ENCODE measurements at regions not wholly inside any gene's neighbourhood (a gene's known extent, or its start where the extent isn't known, plus 50 kb on each side); places are given as distances from the start of the nearest gene placed in this dataset.

DNA sequence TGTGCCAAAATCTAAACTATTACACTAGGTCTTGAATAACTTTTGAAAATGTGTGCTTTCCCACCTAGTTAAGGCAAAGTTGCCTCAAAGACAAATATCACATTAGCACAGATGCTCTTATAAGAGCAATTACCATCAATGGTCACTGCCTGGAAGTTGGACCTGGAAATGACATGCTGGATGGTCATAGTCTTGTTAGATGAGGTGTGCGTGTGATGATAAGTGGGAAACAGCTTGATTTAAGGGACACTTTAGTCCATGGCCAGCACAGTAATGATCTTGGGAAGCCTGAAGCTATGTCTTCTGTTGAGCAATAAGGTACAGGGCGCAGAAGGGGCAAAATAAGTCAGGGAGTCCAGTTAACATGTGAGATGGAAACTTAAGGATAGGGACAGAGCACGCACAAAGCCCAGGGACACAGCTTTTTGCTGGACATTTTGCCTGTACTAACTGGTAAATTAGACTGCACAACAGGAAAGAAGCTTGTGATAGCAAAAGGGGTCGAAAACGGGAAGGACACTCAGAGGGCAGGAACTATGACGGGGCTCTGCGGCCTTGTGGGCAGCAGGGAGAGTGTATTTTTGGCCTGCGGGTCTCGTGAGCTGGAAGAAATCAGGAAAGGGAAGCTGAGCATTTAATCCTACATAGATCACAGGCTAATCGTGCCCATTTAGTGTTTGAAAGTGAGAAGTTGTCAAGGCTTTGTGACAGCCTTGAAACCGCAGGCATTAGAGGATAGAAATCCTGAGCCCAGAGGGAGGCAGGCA is 66.7 kb upstream of the BMP2 start:
- Histone ChIP-seq H2AFZ (ENCODE audit: low read depth, low read length, severe bottlenecking) (no peak overlapping the region), H3K27me3 (ENCODE audit: low read length) (no peaks in the 10 kb centered on the region), H3K36me3 (ENCODE audit: low read length) (no peaks in the 10 kb centered on the region), H3K9me3 (ENCODE audit: insufficient read depth, low read length) (no peaks in the 10 kb centered on the region), H3K4me2 (ENCODE audit: low read depth, low read length, poor library complexity, severe bottlenecking) (no peak overlapping the region), H3K79me2 (ENCODE audit: insufficient read depth, low read length) (no peaks in the 10 kb centered on the region), H3K9me2 (replicated peaks; ENCODE audit: insufficient read depth, low read length) (no peaks in the 10 kb centered on the region), H3F3A (ENCODE audit: insufficient read depth) (no peaks in the 10 kb centered on the region), H3K9ac (ENCODE audit: low read length) (no peak overlapping the region), H4K20me1 (ENCODE audit: low read depth, low read length) (no peaks in the 10 kb centered on the region), H3K27ac (ENCODE audit: low read depth, low read length) (no peak overlapping the region), H3K4me3 (ENCODE audit: insufficient read depth, low read length, poor library complexity, severe bottlenecking) (no peak overlapping the region)
- no peak for TF ChIP-seq EZH2phosphoT487 (conservative IDR thresholded peaks at IDR 0.05; ENCODE audit: low read length)
- TF ChIP-seq, protein P1, sequence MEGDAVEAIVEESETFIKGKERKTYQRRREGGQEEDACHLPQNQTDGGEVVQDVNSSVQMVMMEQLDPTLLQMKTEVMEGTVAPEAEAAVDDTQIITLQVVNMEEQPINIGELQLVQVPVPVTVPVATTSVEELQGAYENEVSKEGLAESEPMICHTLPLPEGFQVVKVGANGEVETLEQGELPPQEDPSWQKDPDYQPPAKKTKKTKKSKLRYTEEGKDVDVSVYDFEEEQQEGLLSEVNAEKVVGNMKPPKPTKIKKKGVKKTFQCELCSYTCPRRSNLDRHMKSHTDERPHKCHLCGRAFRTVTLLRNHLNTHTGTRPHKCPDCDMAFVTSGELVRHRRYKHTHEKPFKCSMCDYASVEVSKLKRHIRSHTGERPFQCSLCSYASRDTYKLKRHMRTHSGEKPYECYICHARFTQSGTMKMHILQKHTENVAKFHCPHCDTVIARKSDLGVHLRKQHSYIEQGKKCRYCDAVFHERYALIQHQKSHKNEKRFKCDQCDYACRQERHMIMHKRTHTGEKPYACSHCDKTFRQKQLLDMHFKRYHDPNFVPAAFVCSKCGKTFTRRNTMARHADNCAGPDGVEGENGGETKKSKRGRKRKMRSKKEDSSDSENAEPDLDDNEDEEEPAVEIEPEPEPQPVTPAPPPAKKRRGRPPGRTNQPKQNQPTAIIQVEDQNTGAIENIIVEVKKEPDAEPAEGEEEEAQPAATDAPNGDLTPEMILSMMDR (IDR thresholded peaks at IDR 0.05; ENCODE audit: insufficient read depth, low read length, poor library complexity, severe bottlenecking), result no peak

DNA sequence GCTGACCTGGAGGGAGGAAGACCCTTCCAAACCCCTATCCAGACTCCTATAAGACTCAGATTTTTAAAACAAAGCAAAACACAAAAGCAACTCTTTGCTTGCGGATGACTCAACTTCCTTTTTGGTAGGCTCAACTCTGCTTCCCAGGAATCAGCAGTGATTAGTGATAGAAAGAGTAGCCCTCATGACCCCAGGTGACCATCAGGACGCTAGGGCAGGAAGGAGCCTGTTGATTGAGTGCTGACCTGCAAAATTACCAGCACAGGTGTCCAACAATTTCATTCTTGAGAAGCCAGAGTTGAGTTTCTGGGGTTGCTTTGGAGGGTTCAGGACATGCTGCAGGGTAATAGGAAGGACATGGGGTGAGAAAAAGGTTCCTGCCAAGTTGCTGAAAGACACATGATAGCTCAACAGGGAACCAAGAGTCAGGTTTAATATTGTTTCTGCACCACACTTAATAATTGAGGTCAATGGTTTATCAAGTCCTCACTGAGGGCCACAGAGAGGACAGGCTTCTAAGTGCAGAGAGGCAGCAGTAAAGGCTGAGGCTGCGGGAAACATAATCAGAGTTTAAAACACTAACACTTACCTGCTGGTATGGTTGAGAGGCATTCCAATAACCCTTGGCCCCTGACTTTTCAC is 67.4 kb upstream of the BMP2 start:
- Histone ChIP-seq H3K9ac (ENCODE audit: low read length) (no peak overlapping the region), H3F3A (ENCODE audit: insufficient read depth) (no peaks in the 10 kb centered on the region), H2AFZ (ENCODE audit: low read depth, low read length, severe bottlenecking) (no peak overlapping the region), H3K9me3 (ENCODE audit: insufficient read depth, low read length) (no peaks in the 10 kb centered on the region), H4K20me1 (ENCODE audit: low read depth, low read length) (no peaks in the 10 kb centered on the region), H3K27me3 (ENCODE audit: low read length) (no peaks in the 10 kb centered on the region), H3K9me2 (replicated peaks; ENCODE audit: insufficient read depth, low read length) (no peaks in the 10 kb centered on the region), H3K4me2 (ENCODE audit: low read depth, low read length, poor library complexity, severe bottlenecking) (no peak overlapping the region), H3K4me3 (ENCODE audit: insufficient read depth, low read length, poor library complexity, severe bottlenecking) (no peak overlapping the region), H3K79me2 (ENCODE audit: insufficient read depth, low read length) (no peaks in the 10 kb centered on the region), H3K36me3 (ENCODE audit: low read length) (no peaks in the 10 kb centered on the region), H3K27ac (ENCODE audit: low read depth, low read length) (no peak overlapping the region)
- TF ChIP-seq, protein P1 (IDR thresholded peaks at IDR 0.05; ENCODE audit: insufficient read depth, low read length, poor library complexity, severe bottlenecking), result no peak
- TF ChIP-seq EZH2phosphoT487 (conservative IDR thresholded peaks at IDR 0.05; ENCODE audit: low read length), result no peak

DNA sequence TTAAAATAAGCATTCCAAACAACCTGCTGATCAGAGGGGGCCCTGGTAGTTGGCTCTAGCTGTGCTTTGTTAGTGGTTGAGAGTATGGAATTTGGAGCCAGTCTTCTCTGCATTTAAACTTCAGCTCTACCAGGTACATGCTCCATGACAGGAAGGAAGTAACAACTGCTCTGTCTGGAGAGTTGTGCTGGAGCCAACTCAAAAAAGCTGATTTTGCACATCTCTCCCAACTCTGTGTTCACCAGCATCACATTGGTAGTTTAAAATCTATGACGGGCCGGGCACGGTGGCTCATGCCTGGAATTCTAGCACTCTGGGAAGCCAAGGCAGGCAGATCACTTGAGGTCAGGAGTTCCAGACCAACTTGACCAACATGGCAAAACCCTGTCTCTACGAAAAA is 68.8 kb upstream of the BMP2 start:
- no peak overlapping the region for H2AFZ ChIP-seq (ENCODE audit: low read depth, low read length, severe bottlenecking)
- no peaks in the 10 kb centered on the region for H3K9me2 ChIP-seq (replicated peaks; ENCODE audit: insufficient read depth, low read length)
- no peaks in the 10 kb centered on the region for H4K20me1 ChIP-seq (ENCODE audit: low read depth, low read length)
- no peaks in the 10 kb centered on the region for H3K9me3 ChIP-seq (ENCODE audit: insufficient read depth, low read length)
- H3K79me2 ChIP-seq (ENCODE audit: insufficient read depth, low read length), result no peaks in the 10 kb centered on the region
- no peak overlapping the region for H3K9ac ChIP-seq (ENCODE audit: low read length)
- TF ChIP-seq EZH2phosphoT487 (conservative IDR thresholded peaks at IDR 0.05; ENCODE audit: low read length), result no peak
- TF ChIP-seq, protein P1 (IDR thresholded peaks at IDR 0.05; ENCODE audit: insufficient read depth, low read length, poor library complexity, severe bottlenecking), result no peak
- H3K36me3 ChIP-seq (ENCODE audit: low read length), result no peaks in the 10 kb centered on the region
- H3F3A ChIP-seq (ENCODE audit: insufficient read depth), result no peaks in the 10 kb centered on the region
- H3K27ac ChIP-seq (ENCODE audit: low read depth, low read length), result no peak overlapping the region
- no peak overlapping the region for H3K4me3 ChIP-seq (ENCODE audit: insufficient read depth, low read length, poor library complexity, severe bottlenecking)
- no peak overlapping the region for H3K4me2 ChIP-seq (ENCODE audit: low read depth, low read length, poor library complexity, severe bottlenecking)
- no peaks in the 10 kb centered on the region for H3K27me3 ChIP-seq (ENCODE audit: low read length)

All from SU-DHL-6 (cell line).